ENCODE measurements at regions not wholly inside any gene's neighbourhood (a gene's known extent, or its start where the extent isn't known, plus 50 kb on each side); places are given as distances from the start of the nearest gene placed in this dataset.

- TF ChIP-seq ZFP3 (CRISPR knock-in tag; IDR thresholded peaks at IDR 0.05) (no peak), TOX (CRISPR knock-in tag; IDR thresholded peaks at IDR 0.05; ENCODE audit: borderline replicate concordance) (no peak), CREB5 (CRISPR knock-in tag; IDR thresholded peaks at IDR 0.05; ENCODE audit: low read depth) (no peak), ARNTL (CRISPR knock-in tag; IDR thresholded peaks at IDR 0.05; ENCODE audit: borderline replicate concordance, low read depth) (no peak), PPARA (CRISPR knock-in tag; IDR thresholded peaks at IDR 0.05; ENCODE audit: borderline replicate concordance) (no peak), RARB (CRISPR knock-in tag; IDR thresholded peaks at IDR 0.05) (no peak), SNAI2 (CRISPR knock-in tag; IDR thresholded peaks at IDR 0.05) (no peak), ZNF565 (CRISPR knock-in tag; conservative IDR thresholded peaks at IDR 0.05; ENCODE audit: low read depth) (no peak), CSRNP3 (CRISPR knock-in tag; IDR thresholded peaks at IDR 0.05) (no peak), PATZ1 (CRISPR knock-in tag; IDR thresholded peaks at IDR 0.05; ENCODE audit: borderline replicate concordance) (no peak), ZFP30 (CRISPR knock-in tag; IDR thresholded peaks at IDR 0.05) (no peak)
These were observed 857.6 kb downstream of the GATA3 start for GRCh38 chr10:8912108-8912507.
